ENCODE measurements at regions not wholly inside any gene's neighbourhood (a gene's known extent, or its start where the extent isn't known, plus 50 kb on each side); places are given as distances from the start of the nearest gene placed in this dataset.

GRCh38 chrX:68953331-68953730, 124.5 kb downstream of the EFNB1 start:
- TF ChIP-seq CTCF (IDR thresholded peaks at IDR 0.05) = no peak
- TF ChIP-seq ZFX (IDR thresholded peaks at IDR 0.05; ENCODE audit: borderline replicate concordance) = no peak
